ENCODE measurements at regions not wholly inside any gene's neighbourhood (a gene's known extent, or its start where the extent isn't known, plus 50 kb on each side); places are given as distances from the start of the nearest gene placed in this dataset.

DNA sequence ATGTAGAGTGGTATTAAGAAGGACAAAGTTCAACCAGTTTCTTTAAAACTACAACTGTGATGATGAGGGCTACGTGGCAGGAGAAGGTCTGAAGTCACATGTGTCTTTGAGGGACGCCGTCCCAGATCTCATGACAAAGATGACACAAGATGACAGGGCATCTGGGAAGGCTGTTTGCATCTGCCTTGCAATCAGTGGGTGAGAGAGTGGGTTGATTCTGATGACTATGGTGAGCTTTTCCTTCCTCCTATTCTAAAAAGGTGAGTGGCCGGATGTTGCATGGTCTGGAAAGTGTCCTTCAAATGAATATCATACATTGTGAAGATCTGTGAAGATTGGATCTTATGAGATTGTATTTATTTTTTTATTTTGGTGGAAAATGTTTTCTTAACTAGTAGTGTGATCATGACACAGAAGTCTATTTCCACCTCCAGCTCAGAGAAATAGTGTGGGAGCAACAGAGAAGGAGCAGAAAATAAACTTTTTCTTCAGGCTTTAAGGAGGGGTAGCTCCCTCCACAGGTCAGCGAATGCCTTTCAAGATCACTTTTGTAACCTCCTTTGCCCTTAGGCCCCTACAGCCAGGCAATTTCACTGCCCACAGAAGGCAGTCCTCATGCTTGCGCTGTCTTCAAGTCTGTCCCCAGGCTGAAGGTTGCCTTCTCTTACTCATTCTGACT is 76.0 kb upstream of the ATF3 start:
- TF ChIP-seq, protein P1, sequence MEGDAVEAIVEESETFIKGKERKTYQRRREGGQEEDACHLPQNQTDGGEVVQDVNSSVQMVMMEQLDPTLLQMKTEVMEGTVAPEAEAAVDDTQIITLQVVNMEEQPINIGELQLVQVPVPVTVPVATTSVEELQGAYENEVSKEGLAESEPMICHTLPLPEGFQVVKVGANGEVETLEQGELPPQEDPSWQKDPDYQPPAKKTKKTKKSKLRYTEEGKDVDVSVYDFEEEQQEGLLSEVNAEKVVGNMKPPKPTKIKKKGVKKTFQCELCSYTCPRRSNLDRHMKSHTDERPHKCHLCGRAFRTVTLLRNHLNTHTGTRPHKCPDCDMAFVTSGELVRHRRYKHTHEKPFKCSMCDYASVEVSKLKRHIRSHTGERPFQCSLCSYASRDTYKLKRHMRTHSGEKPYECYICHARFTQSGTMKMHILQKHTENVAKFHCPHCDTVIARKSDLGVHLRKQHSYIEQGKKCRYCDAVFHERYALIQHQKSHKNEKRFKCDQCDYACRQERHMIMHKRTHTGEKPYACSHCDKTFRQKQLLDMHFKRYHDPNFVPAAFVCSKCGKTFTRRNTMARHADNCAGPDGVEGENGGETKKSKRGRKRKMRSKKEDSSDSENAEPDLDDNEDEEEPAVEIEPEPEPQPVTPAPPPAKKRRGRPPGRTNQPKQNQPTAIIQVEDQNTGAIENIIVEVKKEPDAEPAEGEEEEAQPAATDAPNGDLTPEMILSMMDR (IDR thresholded peaks at IDR 0.05; ENCODE audit: insufficient read depth, low read length), result no peak

DNA sequence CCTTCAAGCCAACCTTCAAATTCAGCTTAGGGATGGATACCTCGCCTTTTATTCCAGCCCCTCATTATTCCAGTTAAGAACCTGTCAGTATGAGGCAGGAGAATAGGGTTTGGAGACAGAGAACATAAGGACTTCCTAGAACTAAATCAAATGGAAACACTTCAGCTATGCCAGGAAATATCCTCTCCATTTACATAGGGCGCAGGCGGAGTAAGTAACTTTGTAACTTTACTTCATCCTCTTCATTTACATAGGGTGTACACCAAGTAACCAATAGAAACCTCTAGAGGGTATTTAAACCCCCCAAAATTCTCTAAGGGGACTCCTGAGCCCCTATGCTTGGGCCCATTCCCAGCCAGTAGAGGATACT is 75.4 kb upstream of the ATF3 start:
- TF ChIP-seq, protein P1 (IDR thresholded peaks at IDR 0.05; ENCODE audit: insufficient read depth, low read length), result no peak
- no peak overlapping the region for H3K4me3 ChIP-seq (ENCODE audit: low read depth, low read length)
- no peak for DNase-seq (ENCODE audit: low read depth)

More for the DNA sequence above, 76.0 kb upstream of the ATF3 start:
- no peak for DNase-seq (ENCODE audit: low read depth)
- H3K4me3 ChIP-seq (ENCODE audit: low read depth, low read length), result no peak overlapping the region

DNA sequence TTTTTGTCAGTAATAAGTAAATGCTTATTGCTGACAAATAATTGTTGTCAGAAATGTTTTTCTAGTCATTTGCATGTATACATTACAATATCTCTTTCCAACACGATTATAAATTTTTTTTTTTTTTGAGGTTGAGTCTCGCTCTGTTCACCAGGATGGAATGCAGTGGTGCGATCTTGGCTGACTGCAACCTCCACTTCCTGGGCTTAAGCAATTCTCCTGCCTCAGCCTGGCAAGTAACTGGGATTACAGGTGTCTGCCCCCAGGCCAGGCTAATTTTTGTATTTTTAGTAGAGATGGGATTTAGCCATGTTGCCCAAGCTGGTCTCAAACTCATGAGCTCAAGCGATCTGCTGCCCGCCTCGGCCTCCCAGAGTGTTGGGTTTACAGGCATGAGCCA is 72.0 kb upstream of the ATF3 start:
- no peak for DNase-seq (ENCODE audit: low read depth)
- TF ChIP-seq, protein P1 (IDR thresholded peaks at IDR 0.05; ENCODE audit: insufficient read depth, low read length), result no peak
- no peak overlapping the region for H3K4me3 ChIP-seq (ENCODE audit: low read depth, low read length)

DNA sequence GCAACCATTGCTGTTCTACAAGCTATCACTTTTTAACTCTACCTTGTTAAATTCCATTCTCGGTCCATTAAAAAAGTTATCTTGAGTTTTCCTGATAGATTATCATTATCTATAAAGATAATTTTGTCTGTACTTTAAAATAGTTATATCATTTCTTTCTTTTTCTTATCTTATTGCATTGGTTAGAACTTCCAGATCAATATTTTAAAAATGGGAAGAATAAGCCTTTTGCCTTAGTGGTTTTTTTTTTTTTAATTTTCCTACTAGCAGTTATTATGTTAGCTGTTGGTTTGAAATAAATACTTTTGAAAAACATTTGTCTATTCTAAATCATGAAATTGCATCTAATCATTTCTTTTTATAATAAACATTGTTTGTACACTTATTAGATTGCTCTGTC is 71.0 kb upstream of the ATF3 start:
- H3K4me3 ChIP-seq (ENCODE audit: low read depth, low read length), result no peak overlapping the region
- TF ChIP-seq, protein P1 (IDR thresholded peaks at IDR 0.05; ENCODE audit: insufficient read depth, low read length), result no peak
- DNase-seq (ENCODE audit: low read depth), result no peak

DNA sequence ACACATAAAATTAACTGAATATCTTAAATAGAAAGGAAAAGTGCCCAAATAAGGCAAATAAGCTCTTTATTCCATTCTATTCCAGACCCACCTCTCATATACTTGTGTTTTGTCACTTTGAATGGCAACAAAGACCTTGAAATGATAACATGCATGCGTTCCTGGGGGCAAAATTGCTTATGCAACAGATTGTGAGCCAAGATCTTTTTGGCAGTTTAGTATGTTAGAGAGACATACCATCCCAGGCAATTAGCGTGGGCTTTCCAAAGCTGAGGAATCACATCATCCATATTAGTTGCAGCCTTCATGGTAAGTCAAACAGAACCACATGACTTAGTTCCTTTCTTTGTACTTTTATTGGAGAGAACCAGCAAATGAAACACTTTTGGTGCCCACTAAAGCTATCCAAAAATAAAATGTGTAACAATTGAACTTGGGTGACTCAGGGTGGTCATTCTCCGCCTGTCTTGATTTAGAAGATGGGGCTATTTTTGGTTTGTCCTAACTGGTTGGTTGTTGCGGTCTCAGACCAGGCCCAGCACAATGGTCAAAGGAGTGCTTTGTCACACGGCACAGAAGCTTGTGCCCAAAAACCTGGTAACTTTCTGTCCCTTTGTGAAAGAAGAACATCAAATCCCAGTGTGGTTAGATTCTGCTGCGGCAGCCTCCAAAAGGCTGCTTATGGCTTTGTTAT is 68.7 kb upstream of the ATF3 start:
- TF ChIP-seq, protein P1 (IDR thresholded peaks at IDR 0.05; ENCODE audit: insufficient read depth, low read length), result no peak
- no peak overlapping the region for H3K4me3 ChIP-seq (ENCODE audit: low read depth, low read length)
- no peak for DNase-seq (ENCODE audit: low read depth)

DNA sequence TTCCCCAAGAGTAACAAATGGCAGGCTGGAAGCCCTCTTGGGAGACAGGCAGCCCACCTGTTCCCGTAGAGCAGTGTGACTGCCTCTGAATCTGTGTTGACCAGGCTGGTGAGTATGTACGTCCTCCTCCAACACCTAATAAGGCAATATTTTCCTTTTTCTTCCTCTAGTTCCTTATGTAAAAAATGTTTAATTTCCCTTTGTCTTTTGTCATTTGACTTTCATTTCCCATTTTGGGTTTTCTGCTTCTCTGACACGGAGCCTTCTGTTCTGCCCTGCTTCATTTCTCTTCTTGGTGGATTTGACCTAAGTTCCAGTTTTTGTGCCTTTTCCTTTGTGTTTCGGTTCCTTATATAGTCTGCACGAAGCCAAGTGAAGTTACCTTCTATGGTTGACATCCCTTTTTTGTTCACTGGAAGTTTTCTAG is 65.8 kb upstream of the ATF3 start:
- H3K4me3 ChIP-seq (ENCODE audit: low read depth, low read length), result no peak overlapping the region
- no peak for DNase-seq (ENCODE audit: low read depth)
- TF ChIP-seq, protein P1 (IDR thresholded peaks at IDR 0.05; ENCODE audit: insufficient read depth, low read length), result no peak

Data from fibroblast of the aortic adventitia (primary cell).